H1 (cell line): ENCODE measurements at regions not wholly inside any gene's neighbourhood (a gene's known extent, or its start where the extent isn't known, plus 50 kb on each side); places are given as distances from the start of the nearest gene placed in this dataset.

Source experiments
- CHD7 ChIP-seq: fragments of 300-600 bp; sonication (generic); IDR thresholded peaks from 2 replicates; pipeline ENCODE4 v1.7.1; 2012; ENCODE audit warnings: low read length, moderate library complexity, mild to moderate bottlenecking, inconsistent platforms; ENCODE audit not compliant: insufficient replicate concordance
- RAD21 ChIP-seq, 2 experiments: IDR thresholded peaks in 1 of 2; conservative IDR thresholded peaks in 1 of 2; 2 replicates each; pipeline ENCODE4 v1.6.1; 2011; ENCODE audit warnings: low read depth in 2 of 2, low read length in 2 of 2, improper control_type of control experiment in 1 of 2, inconsistent platforms in 1 of 2, mild to moderate bottlenecking in 1 of 2, moderate library complexity in 1 of 2
- RBBP5 ChIP-seq: IDR thresholded peaks from 2 replicates; pipeline ENCODE4 v1.7.1; 2012; ENCODE audit warnings: low read depth, mild to moderate bottlenecking, inconsistent platforms, low read length, moderate library complexity, borderline replicate concordance
- RFX5 ChIP-seq: IDR thresholded peaks from 2 replicates; pipeline ENCODE4 v1.6.1; 2011; ENCODE audit warnings: low read depth, low read length, improper control_type of control experiment, borderline replicate concordance
- RNF2 ChIP-seq: fragments of 200-900, 300-1000 bp; sonication (generic); IDR thresholded peaks from 2 replicates; pipeline ENCODE4 v1.7.1; 2016; ENCODE audit warnings: borderline replicate concordance, low read depth, mild to moderate bottlenecking, antibody characterized with exemption, low read length; ENCODE audit not compliant: poor library complexity, severe bottlenecking; ENCODE audit errors: missing control alignments
- SP2 ChIP-seq: IDR thresholded peaks from 2 replicates; pipeline ENCODE4 v1.6.1; 2012; ENCODE audit warnings: mild to moderate bottlenecking, low read length, inconsistent platforms

GRCh38 chr11:33631749-33632091, 68.9 kb downstream of the C11orf91 start (continued):
- TF ChIP-seq CHD7 (no peak), RNF2 (no peak), RAD21 (IDR thresholded peaks at IDR 0.05 in 1 of 2, conservative IDR thresholded peaks at IDR 0.05 in 1 of 2; ENCODE audit: low read depth in 2 of 2, low read length in 2 of 2) (no peak), SP2 (no peak), RBBP5 (no peak), RFX5 (no peak)
